Breast epithelium (tissue), 4 donors: ENCODE measurements at regions not wholly inside any gene's neighbourhood (a gene's known extent, or its start where the extent isn't known, plus 50 kb on each side); places are given as distances from the start of the nearest gene placed in this dataset.

Source experiments
- DNase-seq, 2 donors: peaks; one replicate each; pipeline ENCODE4 v3.0.0-alpha.2; 2019; ENCODE audit warnings: low spot score in 2 of 2
- H3K27ac ChIP-seq, 2 donors: fragments of 200-600 bp; sonication (generic) in 1 of 2; one replicate each; pipeline ENCODE4 v1.5.1; 2016 to 2019; ENCODE audit warnings: mild to moderate bottlenecking in 1 of 2
- H3K27me3 ChIP-seq, 2 donors: fragments of 200-600 bp; sonication (generic) in 1 of 2; one replicate each; pipeline versions ENCODE4 v1.5.1 to v1.6.0; 2017 to 2019; ENCODE audit warnings: control low read depth in 1 of 2, mild to moderate bottlenecking in 1 of 2
- H3K36me3 ChIP-seq: fragments of 200-600 bp; one replicate; pipeline ENCODE4 v1.5.1; 2019
- H3K4me1 ChIP-seq, 2 donors: fragments of 200-600 bp; sonication (generic); one replicate each; pipeline ENCODE4 v1.5.1; 2016 to 2019; ENCODE audit warnings: control low read depth in 1 of 2
- H3K4me3 ChIP-seq, 3 donors: fragments of 200-600 bp; sonication (generic); 1 replicate in 2 of 3; 2 replicates in 1 of 3; pipeline ENCODE4 v1.5.1; 2016 to 2019; ENCODE audit warnings: mild to moderate bottlenecking in 3 of 3, moderate library complexity in 2 of 3
- H3K9me3 ChIP-seq, 2 donors: fragments of 200-600 bp; sonication (generic) in 1 of 2; one replicate each; pipeline ENCODE4 v1.5.1; 2016 to 2019; ENCODE audit warnings: control low read depth in 1 of 2
- POLR2A ChIP-seq: fragments of 450-650 bp; IDR thresholded peaks from one replicate; pipeline ENCODE4 v1.6.1; 2016; ENCODE audit warnings: antibody characterized with exemption, mild to moderate bottlenecking, moderate library complexity
- POLR2AphosphoS5 ChIP-seq, 3 donors: sonication (generic); formaldehyde crosslinking; IDR thresholded peaks; one replicate each; pipeline ENCODE4 v1.6.1; 2017; ENCODE audit warnings: antibody characterized with exemption in 3 of 3
- intact Hi-C: fragments of 100-400 bp; cut with DNase I; formaldehyde crosslinking; loops from one replicate; pipeline ENCODE4 v1.15.1; 2023; ENCODE audit warnings: low total_unique reads
- TF ChIP-seq, protein P1 (sequence below), 3 donors: fragments of 450-650 bp; IDR thresholded peaks; one replicate each; pipeline ENCODE4 v1.5.1; 2016 to 2017; ENCODE audit warnings: antibody characterized with exemption in 3 of 3, mild to moderate bottlenecking in 3 of 3, moderate library complexity in 3 of 3

DNA sequence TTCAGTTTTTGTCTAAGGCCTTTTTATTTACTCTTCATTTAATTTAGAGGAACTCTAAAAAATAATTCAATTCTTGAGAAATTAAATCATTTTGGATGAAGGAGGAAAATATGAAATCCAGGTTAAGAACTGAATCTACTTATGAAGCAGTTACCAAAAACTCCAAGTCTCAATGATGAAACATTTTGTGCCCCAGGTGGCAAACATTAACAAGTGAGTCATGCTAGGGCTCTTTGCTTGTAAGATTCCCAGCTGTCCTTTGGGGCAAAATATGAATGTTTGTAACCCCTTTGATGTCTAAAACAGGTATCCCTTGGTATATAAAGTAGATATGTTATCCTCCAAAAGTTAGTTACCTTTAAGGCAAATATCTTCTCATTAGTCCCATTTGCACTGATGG is 202.4 kb downstream of the NEDD1 start:
- Histone ChIP-seq H3K4me1 (no peaks in the 10 kb centered on the region), H3K4me3 (no peak overlapping the region), H3K27ac (no peak overlapping the region), H3K9me3 (peaks cover 0 to 9% of the 10 kb centered on the region in 2 donors), H3K36me3 (no peaks in the 10 kb centered on the region), H3K27me3 (no peaks in the 10 kb centered on the region)
- no peak for TF ChIP-seq POLR2A
- TF ChIP-seq, protein P1, sequence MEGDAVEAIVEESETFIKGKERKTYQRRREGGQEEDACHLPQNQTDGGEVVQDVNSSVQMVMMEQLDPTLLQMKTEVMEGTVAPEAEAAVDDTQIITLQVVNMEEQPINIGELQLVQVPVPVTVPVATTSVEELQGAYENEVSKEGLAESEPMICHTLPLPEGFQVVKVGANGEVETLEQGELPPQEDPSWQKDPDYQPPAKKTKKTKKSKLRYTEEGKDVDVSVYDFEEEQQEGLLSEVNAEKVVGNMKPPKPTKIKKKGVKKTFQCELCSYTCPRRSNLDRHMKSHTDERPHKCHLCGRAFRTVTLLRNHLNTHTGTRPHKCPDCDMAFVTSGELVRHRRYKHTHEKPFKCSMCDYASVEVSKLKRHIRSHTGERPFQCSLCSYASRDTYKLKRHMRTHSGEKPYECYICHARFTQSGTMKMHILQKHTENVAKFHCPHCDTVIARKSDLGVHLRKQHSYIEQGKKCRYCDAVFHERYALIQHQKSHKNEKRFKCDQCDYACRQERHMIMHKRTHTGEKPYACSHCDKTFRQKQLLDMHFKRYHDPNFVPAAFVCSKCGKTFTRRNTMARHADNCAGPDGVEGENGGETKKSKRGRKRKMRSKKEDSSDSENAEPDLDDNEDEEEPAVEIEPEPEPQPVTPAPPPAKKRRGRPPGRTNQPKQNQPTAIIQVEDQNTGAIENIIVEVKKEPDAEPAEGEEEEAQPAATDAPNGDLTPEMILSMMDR (IDR thresholded peaks at IDR 0.05) = no peak
- TF ChIP-seq POLR2AphosphoS5 (IDR thresholded peaks at IDR 0.05) = no peak
- no peak for DNase-seq
- intact Hi-C loops = no loop called here

DNA sequence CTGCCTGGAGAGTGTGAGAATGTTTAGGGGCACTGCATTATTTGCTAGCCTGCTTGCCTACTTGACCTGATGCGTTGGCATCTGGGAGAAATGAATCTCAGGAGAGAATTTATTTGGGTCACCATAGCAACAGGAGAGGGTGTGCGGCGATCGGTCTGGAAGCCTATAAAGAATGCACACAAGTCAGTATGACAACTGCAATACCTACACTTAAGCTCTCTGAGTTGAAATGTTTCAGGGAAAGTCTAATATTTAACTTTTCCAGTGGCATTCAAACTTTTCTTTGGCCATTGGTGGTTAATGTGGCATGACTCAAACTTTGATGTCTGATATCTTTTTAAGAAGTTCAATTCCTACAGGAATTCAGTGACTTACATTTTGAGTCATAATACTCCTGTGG is 205.1 kb downstream of the NEDD1 start:
- TF ChIP-seq, protein P1 (IDR thresholded peaks at IDR 0.05) = no peak
- TF ChIP-seq POLR2AphosphoS5 (IDR thresholded peaks at IDR 0.05) = no peak
- TF ChIP-seq POLR2A = no peak
- H3K4me3 ChIP-seq = no peak overlapping the region
- no peaks in the 10 kb centered on the region for H3K27me3 ChIP-seq
- no peaks in the 10 kb centered on the region for H3K4me1 ChIP-seq
- no peak for DNase-seq
- H3K27ac ChIP-seq = no peak overlapping the region
- H3K9me3 ChIP-seq = peaks cover 0 to 3% of the 10 kb centered on the region in 2 donors
- H3K36me3 ChIP-seq = no peaks in the 10 kb centered on the region
- intact Hi-C loops = no loop called here

DNA sequence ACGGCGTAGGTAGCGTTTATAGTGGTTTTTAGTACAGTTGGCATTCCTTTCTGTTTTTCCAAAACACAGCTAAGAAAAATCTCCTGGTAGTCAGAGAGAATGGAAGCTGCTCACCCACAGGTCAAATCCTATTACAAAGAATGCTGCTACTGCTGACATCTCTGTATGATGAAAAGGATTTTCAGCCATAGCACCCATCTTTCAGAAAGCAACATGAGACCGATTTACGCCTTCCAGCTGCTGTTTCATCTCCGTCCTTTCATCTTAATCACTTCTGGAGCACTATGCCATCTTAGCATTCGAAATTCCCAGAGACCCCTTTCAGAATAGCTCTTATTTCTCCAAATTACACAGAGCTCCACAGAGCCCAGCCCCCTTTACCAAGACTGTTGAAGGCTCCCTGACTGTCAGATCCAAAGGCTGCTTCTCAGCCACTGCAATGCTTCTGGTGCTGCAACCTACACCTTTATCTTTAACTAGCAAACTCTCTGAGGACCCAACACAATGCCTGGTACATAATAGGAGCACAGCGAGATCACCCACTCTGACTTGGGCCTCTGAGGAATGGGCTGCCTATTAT is 211.8 kb downstream of the NEDD1 start:
- no peaks in the 10 kb centered on the region for H3K27me3 ChIP-seq
- intact Hi-C loops = no loop called here

DNA sequence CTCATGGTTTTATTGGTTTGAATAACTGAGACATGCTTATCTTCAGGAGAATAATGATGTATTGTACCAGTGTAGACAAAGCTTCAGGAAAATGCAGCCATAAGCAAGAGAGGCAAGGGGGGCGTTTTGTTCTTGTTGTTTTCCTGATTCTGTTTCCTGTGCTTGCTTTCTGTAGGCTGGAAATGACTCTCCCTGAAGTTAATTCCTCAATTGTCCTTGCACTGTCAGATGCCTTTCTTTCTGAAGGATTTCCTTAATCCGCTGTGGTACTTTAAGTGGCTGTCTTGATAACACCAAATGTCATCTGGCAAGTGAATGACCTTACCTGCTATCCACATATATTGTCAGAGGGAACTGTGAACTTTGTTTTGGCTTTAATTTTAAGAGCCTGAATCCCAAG is 220.0 kb downstream of the NEDD1 start:
- H3K9me3 ChIP-seq = no peaks in the 10 kb centered on the region
- TF ChIP-seq POLR2AphosphoS5 (IDR thresholded peaks at IDR 0.05) (no peak), POLR2A (no peak)
- TF ChIP-seq, protein P1 (IDR thresholded peaks at IDR 0.05) = no peak
- H3K36me3 ChIP-seq = no peaks in the 10 kb centered on the region
- H3K4me3 ChIP-seq = no peak overlapping the region
- intact Hi-C loops = no loop called here
- no peaks in the 10 kb centered on the region for H3K4me1 ChIP-seq
- H3K27me3 ChIP-seq = no peaks in the 10 kb centered on the region
- no peak for DNase-seq
- no peak overlapping the region for H3K27ac ChIP-seq

More for the DNA sequence above, 211.8 kb downstream of the NEDD1 start:
- Histone ChIP-seq H3K4me3 (no peak overlapping the region), H3K36me3 (no peaks in the 10 kb centered on the region), H3K4me1 (no peaks in the 10 kb centered on the region), H3K9me3 (peaks cover 0 to 3% of the 10 kb centered on the region in 2 donors), H3K27ac (no peak overlapping the region)
- TF ChIP-seq POLR2AphosphoS5 (IDR thresholded peaks at IDR 0.05) (no peak), POLR2A (no peak)
- TF ChIP-seq, protein P1 (IDR thresholded peaks at IDR 0.05) = no peak
- no peak for DNase-seq

DNA sequence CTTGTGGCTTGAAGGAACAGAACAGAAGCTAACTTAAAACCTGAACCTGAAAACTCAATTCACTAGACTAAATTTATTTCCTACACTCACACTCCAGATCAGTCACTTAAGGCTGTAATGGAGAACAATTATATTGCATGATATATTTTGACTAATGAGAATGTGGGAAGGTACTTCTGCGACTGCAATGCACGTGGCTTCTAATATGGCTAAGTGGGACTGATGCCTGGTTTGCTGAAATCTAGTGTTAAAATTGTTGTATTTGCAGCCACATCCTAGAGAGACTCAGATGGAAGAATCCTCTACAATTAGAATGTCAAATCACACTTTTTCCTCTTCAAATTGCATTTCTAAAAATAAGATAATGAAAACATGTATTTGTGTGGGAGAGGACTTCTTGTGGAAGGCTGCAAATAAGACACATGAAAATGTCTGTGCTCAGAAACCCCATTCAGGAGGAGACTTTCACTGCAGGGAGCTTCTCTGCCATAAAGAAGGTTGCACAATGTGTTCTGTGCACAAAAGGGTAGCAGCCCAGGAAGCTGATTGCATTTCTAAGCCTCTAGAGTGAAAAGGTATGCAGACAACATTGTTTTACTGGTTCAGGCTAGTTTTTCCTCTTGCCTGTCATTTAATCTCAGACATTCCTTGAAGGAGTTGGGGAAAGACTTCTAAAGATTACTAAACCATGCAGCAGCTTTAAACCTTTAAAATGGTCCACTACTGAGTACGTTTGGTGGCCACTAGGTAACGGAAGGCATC is 224.3 kb downstream of the NEDD1 start:
- Histone ChIP-seq H3K36me3 (no peaks in the 10 kb centered on the region), H3K27ac (no peak overlapping the region), H3K27me3 (no peaks in the 10 kb centered on the region), H3K4me1 (no peaks in the 10 kb centered on the region), H3K9me3 (no peaks in the 10 kb centered on the region), H3K4me3 (no peak overlapping the region)
- intact Hi-C loops = no loop called here
- TF ChIP-seq POLR2A (no peak), POLR2AphosphoS5 (IDR thresholded peaks at IDR 0.05) (no peak)
- TF ChIP-seq, protein P1 (IDR thresholded peaks at IDR 0.05) = no peak
- DNase-seq = no peak
